OCI-LY1 (cell line): ENCODE measurements at regions not wholly inside any gene's neighbourhood (a gene's known extent, or its start where the extent isn't known, plus 50 kb on each side); places are given as distances from the start of the nearest gene placed in this dataset.

Experiments
- EZH2 ChIP-seq: fragments of 200-600 bp; sonication (generic), shearing (Covaris generic); IDR thresholded peaks from 2 replicates; pipeline ENCODE4 v1.8.0; 2017; ENCODE audit warnings: borderline replicate concordance, mixed run types, mild to moderate bottlenecking, antibody characterized with exemption, low read length, moderate library complexity, mixed read lengths
- TF ChIP-seq, protein P1 (sequence below): fragments of 200-600 bp; sonication (generic), shearing (Covaris generic); IDR thresholded peaks from 2 replicates; pipeline ENCODE4 v1.5.1; 2017; ENCODE audit warnings: mild to moderate bottlenecking, antibody characterized with exemption, low read length, moderate library complexity, mixed read lengths

DNA sequence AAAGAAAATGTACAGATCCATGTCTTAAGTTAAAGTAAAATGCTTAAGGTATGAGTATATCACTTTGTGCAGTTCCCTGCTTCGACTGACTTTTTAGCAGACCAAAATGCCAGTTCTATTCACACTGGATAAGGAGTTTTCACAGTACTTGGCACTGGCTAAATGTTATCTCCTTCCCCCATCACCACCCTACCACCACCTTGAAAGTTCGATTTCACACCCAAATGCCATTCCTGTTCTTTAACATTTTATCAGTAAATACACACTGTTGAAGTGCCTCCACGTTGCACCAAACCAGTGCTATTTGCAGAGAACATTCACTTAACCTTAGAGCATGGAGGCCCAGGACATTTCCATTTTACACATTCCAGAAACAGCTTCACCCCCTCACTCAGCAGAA lies 100.0 kb downstream of the URB2 start:
- TF ChIP-seq, protein P1, sequence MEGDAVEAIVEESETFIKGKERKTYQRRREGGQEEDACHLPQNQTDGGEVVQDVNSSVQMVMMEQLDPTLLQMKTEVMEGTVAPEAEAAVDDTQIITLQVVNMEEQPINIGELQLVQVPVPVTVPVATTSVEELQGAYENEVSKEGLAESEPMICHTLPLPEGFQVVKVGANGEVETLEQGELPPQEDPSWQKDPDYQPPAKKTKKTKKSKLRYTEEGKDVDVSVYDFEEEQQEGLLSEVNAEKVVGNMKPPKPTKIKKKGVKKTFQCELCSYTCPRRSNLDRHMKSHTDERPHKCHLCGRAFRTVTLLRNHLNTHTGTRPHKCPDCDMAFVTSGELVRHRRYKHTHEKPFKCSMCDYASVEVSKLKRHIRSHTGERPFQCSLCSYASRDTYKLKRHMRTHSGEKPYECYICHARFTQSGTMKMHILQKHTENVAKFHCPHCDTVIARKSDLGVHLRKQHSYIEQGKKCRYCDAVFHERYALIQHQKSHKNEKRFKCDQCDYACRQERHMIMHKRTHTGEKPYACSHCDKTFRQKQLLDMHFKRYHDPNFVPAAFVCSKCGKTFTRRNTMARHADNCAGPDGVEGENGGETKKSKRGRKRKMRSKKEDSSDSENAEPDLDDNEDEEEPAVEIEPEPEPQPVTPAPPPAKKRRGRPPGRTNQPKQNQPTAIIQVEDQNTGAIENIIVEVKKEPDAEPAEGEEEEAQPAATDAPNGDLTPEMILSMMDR = no peak
- no peak for TF ChIP-seq EZH2
